ENCODE measurements at regions not wholly inside any gene's neighbourhood (a gene's known extent, or its start where the extent isn't known, plus 50 kb on each side); places are given as distances from the start of the nearest gene placed in this dataset.

GRCh38 chr16:25311950-25312349 is 54.3 kb upstream of the ZKSCAN2 start:
- TF ChIP-seq CTCF (optimal IDR thresholded peaks at IDR 0.05 in 1 of 3, IDR thresholded peaks at IDR 0.05 in 1 of 3, conservative IDR thresholded peaks at IDR 0.05 in 1 of 3; ENCODE audit: extremely low read depth in 1 of 3, insufficient read depth in 2 of 3, low read length in 3 of 3) = no peak
- TF ChIP-seq EZH2 (IDR thresholded peaks at IDR 0.05; ENCODE audit: low read length) = no peak

All from keratinocyte (primary cell).